ENCODE measurements at regions not wholly inside any gene's neighbourhood (a gene's known extent, or its start where the extent isn't known, plus 50 kb on each side); places are given as distances from the start of the nearest gene placed in this dataset.
"Not testable (repeated sequence)": the region's sequence is repeated elsewhere in the genome, so short reads cannot be mapped to it uniquely, and the experiment has no call there.

- DNase-seq = no peak
Measured at GRCh38 chr1:229018674-229019295, 252.1 kb upstream of the RAB4A start.

GRCh38 chr1:229019663-229020271 is 251.1 kb upstream of the RAB4A start:
- no peak for DNase-seq

- DNase-seq = not testable (repeated sequence)
Measured at GRCh38 chr1:229021034-229021433, 249.9 kb upstream of the RAB4A start.

- DNase-seq = no peak
Measured at GRCh38 chr1:229022595-229023333, 248.1 kb upstream of the RAB4A start.

GRCh38 chr1:229023651-229024300 is 247.1 kb upstream of the RAB4A start:
- no peak for DNase-seq

GRCh38 chr1:229024528-229025130 is 246.3 kb upstream of the RAB4A start:
- DNase-seq = no peak

- DNase-seq = no peak
Measured at GRCh38 chr1:229025576-229025975, 245.3 kb upstream of the RAB4A start.

- no peak for DNase-seq
Measured at GRCh38 chr1:229027158-229027557, 243.8 kb upstream of the RAB4A start.

GRCh38 chr1:229027622-229028182 is 243.2 kb upstream of the RAB4A start:
- no peak for DNase-seq

GRCh38 chr1:229028544-229028943 is 242.4 kb upstream of the RAB4A start:
- DNase-seq = no peak

- no peak for DNase-seq
Measured at GRCh38 chr1:229028987-229029878, 241.7 kb upstream of the RAB4A start.

GRCh38 chr1:229029879-229030235 is 241.1 kb upstream of the RAB4A start:
- DNase-seq = no peak

GRCh38 chr1:229030630-229031029 is 240.3 kb upstream of the RAB4A start:
- no peak for DNase-seq

GRCh38 chr1:229031061-229031460 is 239.8 kb upstream of the RAB4A start:
- DNase-seq = no peak

GRCh38 chr1:229031481-229032341 is 239.2 kb upstream of the RAB4A start:
- DNase-seq = no peak

- DNase-seq = no peak
Measured at GRCh38 chr1:229032375-229032774, 238.5 kb upstream of the RAB4A start.

GRCh38 chr1:229033480-229033879 is 237.4 kb upstream of the RAB4A start:
- no peak for DNase-seq

- DNase-seq = no peak
Measured at GRCh38 chr1:229034342-229034741, 236.6 kb upstream of the RAB4A start.

GRCh38 chr1:229035054-229035747 is 235.7 kb upstream of the RAB4A start:
- no peak for DNase-seq

GRCh38 chr1:229035748-229036082 is 235.2 kb upstream of the RAB4A start:
- no peak for DNase-seq
